ENCODE measurements at regions not wholly inside any gene's neighbourhood (a gene's known extent, or its start where the extent isn't known, plus 50 kb on each side); places are given as distances from the start of the nearest gene placed in this dataset.

- no peaks in the 10 kb centered on the region for H3K9me2 ChIP-seq (ENCODE audit: insufficient read depth, low read length)
- no peaks in the 10 kb centered on the region for H3K4me1 ChIP-seq (ENCODE audit: insufficient read depth, low read length, poor library complexity, severe bottlenecking)
- H3K4me3 ChIP-seq (ENCODE audit: low read depth, low read length, poor library complexity, severe bottlenecking) = no peak overlapping the region
- TF ChIP-seq CTCF (conservative IDR thresholded peaks at IDR 0.05; ENCODE audit: low read length) (no peak), EZH2phosphoT487 (IDR thresholded peaks at IDR 0.05; ENCODE audit: borderline replicate concordance, low read depth, low read length) (no peak)
- H3K79me2 ChIP-seq (ENCODE audit: insufficient read depth, low read depth, low read length) = no peaks in the 10 kb centered on the region
- no peak overlapping the region for H3K27ac ChIP-seq (ENCODE audit: low read depth, low read length, poor library complexity, severe bottlenecking)
- POLR2A ChIA-PET = interaction anchor here (0.7 kb wide), 2 partner anchors 83 to 1510 kb away, joined by 3 read pairs; no protein-coding TSS in a partner anchor
- H3K4me2 ChIP-seq (ENCODE audit: low read length) = no peak overlapping the region
- no peaks in the 10 kb centered on the region for H4K20me1 ChIP-seq (ENCODE audit: insufficient read depth, low read length)
- no TSS peak for BruUV-seq (replicated peaks)
- no peaks in the 10 kb centered on the region for H3K9me3 ChIP-seq (ENCODE audit: low read length)
- intact Hi-C loops (cut with micrococcal nuclease; ENCODE audit: unreplicated experiment) = no loop called here
- DNase-seq (ENCODE audit: low spot score) = no peak
- H2AFZ ChIP-seq (ENCODE audit: low read length) = no peak overlapping the region
- CTCF ChIA-PET (ENCODE audit: unreplicated experiment) = no interaction called here
- no peaks in the 10 kb centered on the region for H3K36me3 ChIP-seq (ENCODE audit: insufficient read depth, low read length)
Observed at GRCh38 chr13:86309881-86310280, 510.7 kb upstream of the SLITRK6 start.

GRCh38 chr13:86313421-86313820 is 514.2 kb upstream of the SLITRK6 start:
- Histone ChIP-seq H2AFZ (ENCODE audit: low read length) (no peak overlapping the region), H3K4me1 (ENCODE audit: insufficient read depth, low read length, poor library complexity, severe bottlenecking) (no peaks in the 10 kb centered on the region), H3K9me3 (ENCODE audit: low read length) (no peaks in the 10 kb centered on the region), H3K79me2 (ENCODE audit: insufficient read depth, low read depth, low read length) (no peaks in the 10 kb centered on the region), H3K9me2 (ENCODE audit: insufficient read depth, low read length) (no peaks in the 10 kb centered on the region), H3K27ac (ENCODE audit: low read depth, low read length, poor library complexity, severe bottlenecking) (no peak overlapping the region), H3K4me3 (ENCODE audit: low read depth, low read length, poor library complexity, severe bottlenecking) (no peak overlapping the region), H4K20me1 (ENCODE audit: insufficient read depth, low read length) (no peaks in the 10 kb centered on the region), H3K4me2 (ENCODE audit: low read length) (no peak overlapping the region), H3K36me3 (ENCODE audit: insufficient read depth, low read length) (no peaks in the 10 kb centered on the region)
- ChIA-PET POLR2A (interaction anchor here (0.6 kb wide), 1 partner anchor 17 kb away, joined by 3 read pairs; no protein-coding TSS in a partner anchor), CTCF (ENCODE audit: unreplicated experiment) (no interaction called here)
- intact Hi-C loops (cut with micrococcal nuclease; ENCODE audit: unreplicated experiment) = loop anchor here (1.0 kb wide), 1 partner anchor 14 kb away; no protein-coding TSS in a partner anchor
- BruUV-seq (replicated peaks) = no TSS peak
- no peak for TF ChIP-seq CTCF (conservative IDR thresholded peaks at IDR 0.05; ENCODE audit: low read length)
- no peak for TF ChIP-seq EZH2phosphoT487 (IDR thresholded peaks at IDR 0.05; ENCODE audit: borderline replicate concordance, low read depth, low read length)
- DNase-seq (ENCODE audit: low spot score) = no peak

DNA sequence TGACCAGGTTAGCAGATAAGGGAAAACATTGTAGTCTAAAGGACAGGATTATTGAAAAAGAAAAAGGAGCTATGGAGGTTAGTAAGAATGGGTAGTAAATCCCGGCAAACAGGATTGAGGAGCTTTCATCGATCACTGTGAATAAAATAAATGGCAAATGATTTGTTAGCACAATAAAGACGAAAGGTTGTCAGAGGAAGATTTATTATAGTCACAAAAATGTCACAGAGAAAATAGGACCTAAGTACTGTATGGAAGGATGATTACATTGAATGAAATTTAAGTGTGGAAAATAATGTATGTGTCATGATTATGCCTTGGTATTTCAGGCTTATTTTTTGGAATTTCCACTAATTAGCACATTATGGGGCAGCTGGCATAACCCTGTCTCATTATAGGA is 519.2 kb upstream of the SLITRK6 start:
- no peak overlapping the region for H3K4me3 ChIP-seq (ENCODE audit: low read depth, low read length, poor library complexity, severe bottlenecking)
- no peaks in the 10 kb centered on the region for H3K9me3 ChIP-seq (ENCODE audit: low read length)
- ChIA-PET CTCF (ENCODE audit: unreplicated experiment) (no interaction called here), POLR2A (interaction anchor here (0.7 to 1.1 kb wide), 4 partner anchors 10 to 184 kb away, joined by 3 read pairs; no protein-coding TSS in a partner anchor)
- no peaks in the 10 kb centered on the region for H4K20me1 ChIP-seq (ENCODE audit: insufficient read depth, low read length)
- intact Hi-C loops (cut with micrococcal nuclease; ENCODE audit: unreplicated experiment) = no loop called here
- TF ChIP-seq EZH2phosphoT487 (IDR thresholded peaks at IDR 0.05; ENCODE audit: borderline replicate concordance, low read depth, low read length) = no peak
- no peak for TF ChIP-seq CTCF (conservative IDR thresholded peaks at IDR 0.05; ENCODE audit: low read length)
- no peaks in the 10 kb centered on the region for H3K4me1 ChIP-seq (ENCODE audit: insufficient read depth, low read length, poor library complexity, severe bottlenecking)
- DNase-seq (ENCODE audit: low spot score) = no peak
- H3K27ac ChIP-seq (ENCODE audit: low read depth, low read length, poor library complexity, severe bottlenecking) = no peak overlapping the region
- H3K9me2 ChIP-seq (ENCODE audit: insufficient read depth, low read length) = no peaks in the 10 kb centered on the region
- no peaks in the 10 kb centered on the region for H3K36me3 ChIP-seq (ENCODE audit: insufficient read depth, low read length)
- H2AFZ ChIP-seq (ENCODE audit: low read length) = no peak overlapping the region
- H3K4me2 ChIP-seq (ENCODE audit: low read length) = no peak overlapping the region
- no peaks in the 10 kb centered on the region for H3K79me2 ChIP-seq (ENCODE audit: insufficient read depth, low read depth, low read length)
- no TSS peak for BruUV-seq (replicated peaks)
